HepG2 (cell line): ENCODE measurements at regions not wholly inside any gene's neighbourhood (a gene's known extent, or its start where the extent isn't known, plus 50 kb on each side); places are given as distances from the start of the nearest gene placed in this dataset.

Source experiments
- ATAC-seq: fragments of 200-7000 bp; cut with Tn5 transposase; 3 replicates; pipeline ENCODE4 v1.9.1; 2020; ENCODE audit warnings: mild to moderate bottlenecking, moderate library complexity
- BruUV-seq: library from RNA; stranded (reverse); fragments of 400-500 nt; replicated peaks from 2 replicates; lab custom pipeline; 2021; lab: Mats Ljungman, UMichigan
- CTCF ChIA-PET: fragments of 300-600 bp; formaldehyde crosslinking; extraction: SDS; loops from one replicate; lab custom pipeline; 2021; ENCODE audit warnings: low total read pairs, inconsistent platforms, low intra/inter-chr PET ratio; lab: Yijun Ruan, JAX
- POLR2A ChIA-PET: fragments of 350-600 bp; sonication (Branson Sonifier 250); formaldehyde crosslinking; loops from one replicate; lab custom pipeline; 2020; ENCODE audit warnings: antibody characterized with exemption, inconsistent platforms; lab: Yijun Ruan, JAX
- DNase-seq: peaks from one replicate; pipeline ENCODE4 v3.0.0-alpha.2; 2015; ENCODE audit warnings: low spot score
- FAIRE-seq: peaks from 3 replicates; lab custom pipeline; 2011; peaks lifted over from hg19 to GRCh38; lab: Jason Lieb, UNC
- H2AFZ ChIP-seq: one replicate; pipeline ENCODE4 v1.6.1; 2011; ENCODE audit warnings: low read length, inconsistent platforms
- H3K27ac ChIP-seq: fragments of 300-600 bp; 3 replicates; pipeline ENCODE4 v1.8.0; 2011; ENCODE audit warnings: mixed run types, mild to moderate bottlenecking, mixed read lengths, low read length, inconsistent platforms; ENCODE audit not compliant: insufficient read depth; ENCODE audit errors: extremely low read length
- H3K27me3 ChIP-seq, 2 experiments: fragments of 200-600 bp in 1 of 2; 2 replicates in 1 of 2; 3 replicates in 1 of 2; pipeline versions ENCODE4 v1.6.0 to v1.8.0; 2011; ENCODE audit warnings: low read length in 2 of 2, mild to moderate bottlenecking in 2 of 2, moderate library complexity in 2 of 2, inconsistent platforms in 1 of 2; ENCODE audit not compliant: insufficient read depth in 2 of 2, control insufficient read depth in 1 of 2
- H3K36me3 ChIP-seq, 2 experiments: fragments of 200-600 bp in 1 of 2; replicated peaks in 1 of 2; 2 replicates in 1 of 2; 3 replicates in 1 of 2; pipeline versions ENCODE4 v1.5.1 to v1.8.0; 2011; ENCODE audit warnings: low read length in 2 of 2, inconsistent platforms in 1 of 2; ENCODE audit not compliant: insufficient read depth in 2 of 2, control insufficient read depth in 1 of 2
- H3K4me1 ChIP-seq: 2 replicates; pipeline ENCODE4 v1.5.1; 2012; ENCODE audit warnings: low read length, inconsistent platforms; ENCODE audit not compliant: insufficient read depth
- H3K4me2 ChIP-seq: 2 replicates; pipeline ENCODE4 v1.6.0; 2011; ENCODE audit warnings: low read depth, low read length, inconsistent platforms
- H3K4me3 ChIP-seq, 3 experiments: fragments of 200-600 bp in 1 of 3; sonication (generic), shearing (Covaris generic) in 1 of 3; replicated peaks in 1 of 3; 2 replicates each; pipeline ENCODE4 v1.5.1; 2011 to 2016; ENCODE audit warnings: low read length in 3 of 3, inconsistent platforms in 2 of 3, low read depth in 2 of 3, mild to moderate bottlenecking in 2 of 3, control low read depth in 1 of 3, mixed read lengths in 1 of 3; ENCODE audit not compliant: insufficient read depth in 1 of 3
- H3K79me2 ChIP-seq: one replicate; pipeline ENCODE4 v1.6.1; 2011; ENCODE audit warnings: low read length, inconsistent platforms; ENCODE audit not compliant: insufficient read depth
- H3K9ac ChIP-seq: 2 replicates; pipeline ENCODE4 v1.6.0; 2011; ENCODE audit warnings: mild to moderate bottlenecking, low read depth, low read length, inconsistent platforms; ENCODE audit not compliant: insufficient read depth
- H3K9me3 ChIP-seq: 2 replicates; pipeline ENCODE4 v1.5.1; 2012; ENCODE audit warnings: mild to moderate bottlenecking, low read length
- H4K20me1 ChIP-seq: 2 replicates; pipeline ENCODE4 v1.6.0; 2011; ENCODE audit warnings: inconsistent platforms, mild to moderate bottlenecking, low read length, moderate library complexity; ENCODE audit not compliant: insufficient read depth
- ATF7-NPFF ChIP-seq: sonication (generic); formaldehyde crosslinking; IDR thresholded peaks from 2 replicates; pipeline ENCODE4 v1.8.1; 2023; ENCODE audit warnings: mild to moderate bottlenecking, low read depth, missing genetic modification reagents, moderate library complexity
- BATF2 ChIP-seq: sonication (generic); formaldehyde crosslinking; IDR thresholded peaks from 2 replicates; pipeline ENCODE4 v1.8.0; 2022; ENCODE audit warnings: mild to moderate bottlenecking, missing genetic modification reagents, moderate library complexity
- CBX1 ChIP-seq: IDR thresholded peaks from one replicate; pipeline ENCODE4 v1.6.1; 2016; ENCODE audit warnings: antibody characterized with exemption, low read depth
- ELK4 ChIP-seq: sonication (generic); formaldehyde crosslinking; IDR thresholded peaks from 2 replicates; pipeline ENCODE4 v1.9.0; 2021; ENCODE audit warnings: missing genetic modification reagents, borderline replicate concordance
- FOXO4 ChIP-seq: sonication (generic); formaldehyde crosslinking; conservative IDR thresholded peaks from 2 replicates; pipeline ENCODE4 v1.8.1; 2023; ENCODE audit warnings: missing genetic modification reagents
- GABPA ChIP-seq, 2 experiments: IDR thresholded peaks; 2 replicates each; pipeline ENCODE4 v1.6.1; 2011 to 2016; ENCODE audit warnings: low read depth in 2 of 2, low read length in 1 of 2, missing biosample characterization in 1 of 2, missing genetic modification characterization in 1 of 2
- GTF2F1 ChIP-seq: fragments of 150-350 bp; IDR thresholded peaks from 2 replicates; pipeline ENCODE4 v1.6.1; 2014; ENCODE audit warnings: low read length
- KLF9 ChIP-seq: IDR thresholded peaks from 2 replicates; pipeline ENCODE4 v1.6.1; 2016; ENCODE audit warnings: low read depth
- PATZ1 ChIP-seq: sonication (generic); formaldehyde crosslinking; IDR thresholded peaks from 2 replicates; pipeline ENCODE4 v1.4.0; 2020; ENCODE audit warnings: missing genetic modification reagents
- ZNF317 ChIP-seq: sonication (generic); formaldehyde crosslinking; IDR thresholded peaks from 2 replicates; pipeline ENCODE4 v1.5.0; 2020; ENCODE audit warnings: mild to moderate bottlenecking, missing genetic modification reagents
- ZNF33B ChIP-seq: sonication (generic); formaldehyde crosslinking; IDR thresholded peaks from 2 replicates; pipeline ENCODE4 v1.5.1; 2020; ENCODE audit warnings: mild to moderate bottlenecking, missing genetic modification reagents
- ZNF34 ChIP-seq: sonication (generic); formaldehyde crosslinking; IDR thresholded peaks from 2 replicates; pipeline ENCODE4 v1.4.0; 2020; ENCODE audit warnings: mild to moderate bottlenecking, missing genetic modification reagents, borderline replicate concordance
- ZNF761 ChIP-seq: sonication (generic); formaldehyde crosslinking; conservative IDR thresholded peaks from 2 replicates; pipeline ENCODE4 v1.4.0; 2020; ENCODE audit warnings: mild to moderate bottlenecking, missing genetic modification reagents
- ZNF788 ChIP-seq: sonication (generic); formaldehyde crosslinking; IDR thresholded peaks from 2 replicates; pipeline ENCODE4 v1.5.0; 2020; ENCODE audit warnings: mild to moderate bottlenecking, missing genetic modification reagents, borderline replicate concordance
- ZSCAN31 ChIP-seq: sonication (generic); formaldehyde crosslinking; IDR thresholded peaks from 2 replicates; pipeline ENCODE4 v1.5.0; 2020; ENCODE audit warnings: low read depth, mild to moderate bottlenecking, missing genetic modification reagents
- WGBS: methylation state at CpG from one replicate; pipeline ENCODE4 v1.1.6; 2017; ENCODE audit warnings: low lambda C conversion rate; 5-methylcytosine and 5-hydroxymethylcytosine counted together
- in situ Hi-C: cut with HindIII; loops from 2 replicates; pipeline ENCODE4 v1.10.0; 2017; ENCODE audit warnings: low pct_unique_long_range_greater_than_20kb; ENCODE audit not compliant: extremely low pct_ligation_motif_present
- intact Hi-C: fragments of 100-400 bp; cut with micrococcal nuclease; formaldehyde crosslinking; loops from one replicate; pipeline ENCODE4 v1.10.0; 2022; ENCODE audit not compliant: unreplicated experiment

- H4K20me1 ChIP-seq: no peaks in the 10 kb centered on the region
- BruUV-seq: no TSS peak
- no peak for FAIRE-seq
- H3K27ac ChIP-seq: no peak overlapping the region
- DNase-seq: no peak
- ATAC-seq: no peak
- H3K9me3 ChIP-seq: no peaks in the 10 kb centered on the region
- in situ Hi-C loops: no loop called here
- POLR2A ChIA-PET: no interaction called here
- no peaks in the 10 kb centered on the region for H3K27me3 ChIP-seq
- no peaks in the 10 kb centered on the region for H3K79me2 ChIP-seq
- 0 out of 2 replicates have a peak, but pooled peaks cover 10% of the 10 kb centered on the region for H3K4me1 ChIP-seq
- H3K4me3 ChIP-seq: no peak overlapping the region
- TF ChIP-seq GABPA (IDR thresholded peaks at IDR 0.05; ENCODE audit: low read depth, low read length) (no peak), GABPA (CRISPR knock-in tag; IDR thresholded peaks at IDR 0.05; ENCODE audit: low read depth) (no peak), ZNF761 (CRISPR knock-in tag) (no peak), ZNF34 (no peak), ZNF317 (CRISPR knock-in tag) (no peak)
- TF ChIP-seq, all 625 proteins: peak for 0
- intact Hi-C loops: no loop called here
- Histone ChIP-seq H3K36me3 (no peaks in the 10 kb centered on the region), H2AFZ (no peak overlapping the region), H3K4me2 (no peak overlapping the region), H3K9ac (no peak overlapping the region)
- CTCF ChIA-PET: no interaction called here
These were observed 258.0 kb upstream of the LYZL1 start for GRCh38 chr10:29030900-29031299.

- Histone ChIP-seq H3K79me2 (no peaks in the 10 kb centered on the region), H3K36me3 (no peaks in the 10 kb centered on the region), H3K27ac (no peak overlapping the region), H3K4me2 (no peak overlapping the region), H3K4me3 (no peak overlapping the region), H2AFZ (no peak overlapping the region), H3K9ac (no peak overlapping the region), H4K20me1 (no peaks in the 10 kb centered on the region), H3K4me1 (0 out of 2 replicates have a peak, but pooled peaks cover 10% of the 10 kb centered on the region), H3K9me3 (no peaks in the 10 kb centered on the region), H3K27me3 (no peaks in the 10 kb centered on the region)
- WGBS: 88% methylated on average over 3 of the region's 3 CpGs
- ChIA-PET POLR2A (no interaction called here), CTCF (no interaction called here)
- ATAC-seq (no peak), FAIRE-seq (no peak), DNase-seq (no peak)
- BruUV-seq: no TSS peak
- in situ Hi-C loops (no loop called here), intact Hi-C loops (no loop called here)
- TF ChIP-seq PATZ1 (no peak), ZNF788 (no peak), CBX1 (no peak), GTF2F1 (no peak), ZNF33B (CRISPR knock-in tag) (no peak), BATF2 (no peak), ZSCAN31 (CRISPR knock-in tag) (no peak), ATF7-NPFF (no peak), FOXO4 (CRISPR knock-in tag) (no peak), KLF9 (no peak), ELK4 (CRISPR knock-in tag) (no peak)
These were observed 256.7 kb upstream of the LYZL1 start for GRCh38 chr10:29032169-29032568.
